HEK293T (cell line): ENCODE measurements at regions not wholly inside any gene's neighbourhood (a gene's known extent, or its start where the extent isn't known, plus 50 kb on each side); places are given as distances from the start of the nearest gene placed in this dataset.

Experiments
- ARNT ChIP-seq: fragments of 450-650 bp; IDR thresholded peaks from 2 replicates; pipeline ENCODE4 v1.6.1; 2017; ENCODE audit warnings: mild to moderate bottlenecking
- BHLHE40 ChIP-seq: fragments of 450-650 bp; IDR thresholded peaks from 2 replicates; pipeline ENCODE4 v1.6.1; 2016; ENCODE audit warnings: mild to moderate bottlenecking, moderate library complexity, borderline replicate concordance
- ELF4 ChIP-seq: fragments of 450-650 bp; IDR thresholded peaks from 2 replicates; pipeline ENCODE4 v1.6.1; 2017; ENCODE audit warnings: antibody characterized with exemption
- FOXA1 ChIP-seq: fragments of 450-650 bp; IDR thresholded peaks from 2 replicates; pipeline ENCODE4 v1.6.1; 2016; ENCODE audit warnings: mild to moderate bottlenecking
- NFRKB ChIP-seq: fragments of 450-650 bp; IDR thresholded peaks from 2 replicates; pipeline ENCODE4 v1.6.1; 2016; ENCODE audit warnings: mild to moderate bottlenecking, moderate library complexity
- SP1 ChIP-seq: fragments of 450-650 bp; IDR thresholded peaks from 2 replicates; pipeline ENCODE4 v1.6.1; 2017

DNA sequence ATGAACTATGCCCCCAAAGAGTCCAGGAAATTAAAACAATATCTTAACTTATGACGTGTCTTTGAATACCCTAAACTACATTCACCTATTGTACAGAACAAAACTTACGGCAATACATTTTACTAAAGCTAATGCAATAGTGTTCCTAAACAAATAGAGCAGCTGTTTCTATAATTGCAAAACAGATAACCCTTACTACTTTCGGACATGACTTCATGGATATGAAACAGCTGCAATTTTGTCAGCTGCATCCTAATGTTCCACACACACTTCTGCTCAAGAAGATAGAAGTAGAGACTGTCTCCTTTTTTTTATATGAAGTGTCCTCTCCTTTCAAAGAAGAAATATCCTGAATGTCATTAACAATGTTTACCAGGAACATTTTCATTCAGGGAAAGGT lies 174.9 kb downstream of the ACTRT1 start:
- TF ChIP-seq FOXA1, result no peak
- no peak for TF ChIP-seq SP1
- TF ChIP-seq BHLHE40, result no peak
- no peak for TF ChIP-seq NFRKB
- no peak for TF ChIP-seq ARNT
- TF ChIP-seq ELF4, result no peak
